Stomach (tissue), 8 donors: ENCODE measurements at regions not wholly inside any gene's neighbourhood (a gene's known extent, or its start where the extent isn't known, plus 50 kb on each side); places are given as distances from the start of the nearest gene placed in this dataset.

Source experiments
- DNase-seq, 2 donors: peaks; one replicate each; pipeline versions ENCODE4 v3.0.0 to v3.0.0-alpha.2; 2013 to 2019
- H3K27ac ChIP-seq, 5 donors: fragments of 200-600 bp in 4 of 5; sonication (generic) in 4 of 5; one replicate each; pipeline ENCODE4 v1.5.1; 2013 to 2019; ENCODE audit warnings: mild to moderate bottlenecking in 1 of 5, moderate library complexity in 1 of 5
- H3K27me3 ChIP-seq, 3 donors: fragments of 200-600 bp; sonication (generic); one replicate each; pipeline ENCODE4 v1.5.1; 2017 to 2019; ENCODE audit warnings: mixed run types in 1 of 3
- H3K36me3 ChIP-seq, 4 donors: fragments of 200-600 bp; sonication (generic); 1 replicate in 3 of 4; 2 replicates in 1 of 4; pipeline ENCODE4 v1.5.1; 2016 to 2019
- H3K4me1 ChIP-seq, 4 donors: fragments of 200-600 bp; sonication (generic); one replicate each; pipeline ENCODE4 v1.5.1; 2016 to 2019
- H3K4me3 ChIP-seq, 4 donors: fragments of 200-600 bp; sonication (generic) in 3 of 4; one replicate each; pipeline ENCODE4 v1.5.1; 2016 to 2019; ENCODE audit warnings: mild to moderate bottlenecking in 1 of 4
- H3K9me3 ChIP-seq, 4 donors: fragments of 200-600 bp; sonication (generic); one replicate each; pipeline ENCODE4 v1.5.1; 2016 to 2019
- EP300 ChIP-seq: sonication (generic); formaldehyde crosslinking; IDR thresholded peaks from one replicate; pipeline ENCODE4 v1.6.1; 2017; ENCODE audit warnings: antibody characterized with exemption
- POLR2A ChIP-seq, 4 donors: fragments of 450-650 bp; IDR thresholded peaks; one replicate each; pipeline ENCODE4 v1.6.1; 2016; ENCODE audit warnings: antibody characterized with exemption in 4 of 4, control low read depth in 2 of 4, mild to moderate bottlenecking in 1 of 4, moderate library complexity in 1 of 4
- POLR2AphosphoS5 ChIP-seq, 3 donors: sonication (generic); formaldehyde crosslinking; IDR thresholded peaks; one replicate each; pipeline ENCODE4 v1.6.1; 2016; ENCODE audit warnings: antibody characterized with exemption in 3 of 3
- WGBS, 5 donors: extraction: QIAGEN DNeasy Blood & Tissue Kit in 3 of 5; methylation state at CpG; one replicate each; pipeline versions ENCODE4 v1.1.5 to v1.1.7; 2013 to 2018; 5-methylcytosine and 5-hydroxymethylcytosine counted together
- intact Hi-C: fragments of 100-400 bp; cut with DNase I; formaldehyde crosslinking; loops from one replicate; pipeline ENCODE4 v1.15.1; 2023; ENCODE audit warnings: low total_unique reads
- TF ChIP-seq, protein P1 (sequence below), 7 experiments: fragments of 450-650 bp in 4 of 7; fragments of 200-600 bp in 3 of 7; sonication (generic) in 3 of 7; IDR thresholded peaks; one replicate each; pipeline ENCODE4 v1.5.1; 2016 to 2019; ENCODE audit warnings: antibody characterized with exemption in 7 of 7, control low read depth in 2 of 7, mild to moderate bottlenecking in 1 of 7
- donor health status: healthy with polysubstance abuse.
- donor health status: Bipolar disorder and iron deficiency.
- donor health status: healthy.

- Histone ChIP-seq H3K4me1 (peaks cover 0 to 5% (median 0%) of the 10 kb centered on the region in 4 donors), H3K36me3 (no peaks in the 10 kb centered on the region), H3K4me3 (no peak overlapping the region), H3K27ac (no peak overlapping the region), H3K27me3 (no peaks in the 10 kb centered on the region), H3K9me3 (no peaks in the 10 kb centered on the region)
- TF ChIP-seq, protein P1, sequence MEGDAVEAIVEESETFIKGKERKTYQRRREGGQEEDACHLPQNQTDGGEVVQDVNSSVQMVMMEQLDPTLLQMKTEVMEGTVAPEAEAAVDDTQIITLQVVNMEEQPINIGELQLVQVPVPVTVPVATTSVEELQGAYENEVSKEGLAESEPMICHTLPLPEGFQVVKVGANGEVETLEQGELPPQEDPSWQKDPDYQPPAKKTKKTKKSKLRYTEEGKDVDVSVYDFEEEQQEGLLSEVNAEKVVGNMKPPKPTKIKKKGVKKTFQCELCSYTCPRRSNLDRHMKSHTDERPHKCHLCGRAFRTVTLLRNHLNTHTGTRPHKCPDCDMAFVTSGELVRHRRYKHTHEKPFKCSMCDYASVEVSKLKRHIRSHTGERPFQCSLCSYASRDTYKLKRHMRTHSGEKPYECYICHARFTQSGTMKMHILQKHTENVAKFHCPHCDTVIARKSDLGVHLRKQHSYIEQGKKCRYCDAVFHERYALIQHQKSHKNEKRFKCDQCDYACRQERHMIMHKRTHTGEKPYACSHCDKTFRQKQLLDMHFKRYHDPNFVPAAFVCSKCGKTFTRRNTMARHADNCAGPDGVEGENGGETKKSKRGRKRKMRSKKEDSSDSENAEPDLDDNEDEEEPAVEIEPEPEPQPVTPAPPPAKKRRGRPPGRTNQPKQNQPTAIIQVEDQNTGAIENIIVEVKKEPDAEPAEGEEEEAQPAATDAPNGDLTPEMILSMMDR (IDR thresholded peaks at IDR 0.05): no peak
- TF ChIP-seq POLR2AphosphoS5 (IDR thresholded peaks at IDR 0.05) (no peak), POLR2A (IDR thresholded peaks at IDR 0.05) (no peak), EP300 (no peak)
- DNase-seq: no peak
- WGBS, 5 donors: 64 to 88% (median 71%) methylated on average over 15 of the region's 15 CpGs
- intact Hi-C loops: no loop called here
Measured at GRCh38 chr2:2528846-2529245, 197.8 kb upstream of the MYT1L start.

DNA sequence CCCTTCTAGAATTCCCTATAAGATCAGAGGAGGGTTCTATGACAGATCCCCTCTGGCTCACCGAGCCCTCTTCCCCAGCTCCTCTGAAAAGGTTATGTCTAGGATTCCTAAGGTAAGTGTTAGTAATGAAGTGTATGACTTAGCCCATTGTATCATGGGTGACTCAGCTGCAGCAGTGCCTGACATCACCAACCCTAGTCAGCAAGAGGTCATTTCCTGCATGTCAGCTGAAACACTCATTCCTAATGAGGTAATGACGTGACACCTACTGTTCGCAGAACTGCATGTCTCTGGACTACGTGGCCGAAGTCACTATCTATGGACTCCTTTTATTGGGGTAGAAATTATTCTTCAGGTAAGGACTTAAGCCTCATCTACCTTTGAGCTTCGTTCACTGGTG lies 196.1 kb upstream of the MYT1L start:
- no peaks in the 10 kb centered on the region for H3K27me3 ChIP-seq
- H3K9me3 ChIP-seq: no peaks in the 10 kb centered on the region
- H3K4me1 ChIP-seq: peaks cover 0 to 14% (median 0%) of the 10 kb centered on the region in 4 donors
- DNase-seq: no peak
- intact Hi-C loops: no loop called here
- TF ChIP-seq EP300: no peak
- TF ChIP-seq POLR2AphosphoS5 (IDR thresholded peaks at IDR 0.05): no peak
- no peak for TF ChIP-seq POLR2A (IDR thresholded peaks at IDR 0.05)
- TF ChIP-seq, protein P1 (IDR thresholded peaks at IDR 0.05): no peak
- no peaks in the 10 kb centered on the region for H3K36me3 ChIP-seq
- H3K27ac ChIP-seq: no peak overlapping the region
- H3K4me3 ChIP-seq: no peak overlapping the region
- 76 to 88% (median 82%) methylated on average over 6 of the region's 6 CpGs for WGBS, 5 donors

DNA sequence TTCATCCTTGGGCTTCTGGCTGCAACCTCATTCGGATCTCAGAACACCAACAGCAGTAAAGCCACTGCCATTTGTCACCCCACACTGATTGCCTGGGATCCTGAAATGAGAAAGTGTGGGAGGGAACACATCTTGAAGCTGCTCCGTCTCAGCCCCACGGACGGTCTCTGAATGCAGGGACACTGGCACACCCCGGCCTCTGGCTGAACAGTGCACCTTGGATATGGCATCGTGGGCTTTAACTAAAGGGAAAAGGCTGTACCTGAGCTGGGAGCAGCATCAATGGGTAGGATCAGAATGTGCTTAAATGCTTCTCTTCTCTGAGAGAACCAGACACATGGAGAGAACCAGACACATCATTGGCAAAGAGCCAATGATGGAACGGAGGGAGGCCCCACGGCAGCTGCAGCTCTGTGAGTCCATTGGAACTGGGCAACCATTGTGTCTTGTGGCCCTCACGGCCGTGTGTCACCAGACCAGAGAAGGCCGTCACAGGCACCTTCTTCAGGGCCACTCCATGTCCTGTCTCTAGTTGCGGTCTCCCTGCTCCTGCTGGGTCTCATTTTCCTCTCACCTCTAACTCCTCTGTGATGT lies 193.4 kb upstream of the MYT1L start:
- Histone ChIP-seq H3K36me3 (no peaks in the 10 kb centered on the region), H3K4me1 (peaks cover 0 to 14% (median 0%) of the 10 kb centered on the region in 4 donors), H3K4me3 (no peak overlapping the region), H3K9me3 (no peaks in the 10 kb centered on the region), H3K27me3 (peaks cover 0 to 6% (median 0%) of the 10 kb centered on the region in 3 donors), H3K27ac (no peak overlapping the region)
- 63 to 80% (median 75%) methylated on average over 12 of the region's 12 CpGs for WGBS, 5 donors
- DNase-seq: no peak
- intact Hi-C loops: no loop called here
- TF ChIP-seq POLR2A (IDR thresholded peaks at IDR 0.05): no peak
- TF ChIP-seq, protein P1 (IDR thresholded peaks at IDR 0.05): no peak
- no peak for TF ChIP-seq EP300
- no peak for TF ChIP-seq POLR2AphosphoS5 (IDR thresholded peaks at IDR 0.05)

- Histone ChIP-seq H3K27me3 (peaks cover 0 to 6% (median 0%) of the 10 kb centered on the region in 3 donors), H3K9me3 (no peaks in the 10 kb centered on the region), H3K36me3 (no peaks in the 10 kb centered on the region), H3K4me1 (peaks cover 0 to 14% (median 0%) of the 10 kb centered on the region in 4 donors), H3K27ac (peak overlapping the region in 1 of 5 donors; percentile 6), H3K4me3 (no peak overlapping the region)
- TF ChIP-seq, protein P1 (IDR thresholded peaks at IDR 0.05): no peak
- TF ChIP-seq EP300 (no peak), POLR2A (IDR thresholded peaks at IDR 0.05) (no peak), POLR2AphosphoS5 (IDR thresholded peaks at IDR 0.05) (no peak)
- peak in 1 of 2 donors; percentile 69 for DNase-seq
- 41 to 49% (median 46%) methylated on average over 7 of the region's 7 CpGs for WGBS, 5 donors
- intact Hi-C loops: no loop called here
Measured at GRCh38 chr2:2523461-2524347, 192.6 kb upstream of the MYT1L start.
